Liver (tissue), 8 donors: ENCODE measurements at regions not wholly inside any gene's neighbourhood (a gene's known extent, or its start where the extent isn't known, plus 50 kb on each side); places are given as distances from the start of the nearest gene placed in this dataset.
"Not testable (repeated sequence)": the region's sequence is repeated elsewhere in the genome, so short reads cannot be mapped to it uniquely, and the experiment has no call there.

ENCODE experiments used
- DNase-seq: peaks from one replicate; pipeline ENCODE4 v3.0.0-alpha.2; 2017; ENCODE audit warnings: low spot score
- H3K27ac ChIP-seq, 2 donors: one replicate each; pipeline ENCODE4 v1.7.0; 2013; ENCODE audit warnings: inconsistent platforms in 2 of 2, low read length in 2 of 2, control low read depth in 1 of 2, low read depth in 1 of 2, mild to moderate bottlenecking in 1 of 2
- H3K27me3 ChIP-seq, 4 donors: one replicate each; pipeline versions ENCODE4 v1.6.1 to v1.7.0; 2013; ENCODE audit warnings: low read length in 3 of 4, inconsistent platforms in 1 of 4, mild to moderate bottlenecking in 1 of 4, moderate library complexity in 1 of 4; ENCODE audit not compliant: control insufficient read depth in 4 of 4, insufficient read depth in 4 of 4
- H3K36me3 ChIP-seq, 4 donors: one replicate each; pipeline versions ENCODE4 v1.6.1 to v1.7.0; 2013; ENCODE audit warnings: low read length in 3 of 4, mild to moderate bottlenecking in 3 of 4, low read depth in 1 of 4, moderate library complexity in 1 of 4; ENCODE audit not compliant: control insufficient read depth in 4 of 4, insufficient read depth in 3 of 4
- H3K4me1 ChIP-seq, 4 donors: one replicate each; pipeline versions ENCODE4 v1.6.1 to v1.7.0; 2013; ENCODE audit warnings: low read length in 3 of 4, mild to moderate bottlenecking in 3 of 4, moderate library complexity in 1 of 4; ENCODE audit not compliant: control insufficient read depth in 4 of 4, insufficient read depth in 4 of 4
- H3K4me3 ChIP-seq, 3 donors: one replicate each; pipeline versions ENCODE4 v1.6.1 to v1.7.0; 2013; ENCODE audit warnings: low read length in 3 of 3, control low read depth in 1 of 3, low read depth in 1 of 3, mild to moderate bottlenecking in 1 of 3
- H3K9ac ChIP-seq, 2 donors: one replicate each; pipeline ENCODE4 v1.7.0; 2013; ENCODE audit warnings: low read length in 2 of 2, mild to moderate bottlenecking in 2 of 2, moderate library complexity in 2 of 2, control low read depth in 1 of 2, low read depth in 1 of 2
- H3K9me3 ChIP-seq, 4 donors: one replicate each; pipeline versions ENCODE4 v1.6.1 to v1.7.0; 2013; ENCODE audit warnings: low read length in 3 of 4; ENCODE audit not compliant: control insufficient read depth in 4 of 4
- FOXA1 ChIP-seq: IDR thresholded peaks from 2 replicates; pipeline ENCODE4 v1.6.1; 2016; ENCODE audit warnings: antibody characterized with exemption
- FOXA2 ChIP-seq: IDR thresholded peaks from 2 replicates; pipeline ENCODE4 v1.6.1; 2016; ENCODE audit warnings: antibody characterized with exemption
- GABPA ChIP-seq, 2 donors: IDR thresholded peaks in 1 of 2; conservative IDR thresholded peaks in 1 of 2; 2 replicates each; pipeline ENCODE4 v1.6.1; 2016; ENCODE audit warnings: antibody characterized with exemption in 2 of 2, mild to moderate bottlenecking in 1 of 2, moderate library complexity in 1 of 2
- HNF4A ChIP-seq, 2 donors: conservative IDR thresholded peaks; 2 replicates each; pipeline ENCODE4 v1.6.1; 2016; ENCODE audit warnings: antibody characterized with exemption in 2 of 2, mild to moderate bottlenecking in 2 of 2
- HNF4G ChIP-seq: IDR thresholded peaks from 2 replicates; pipeline ENCODE4 v1.6.1; 2016; ENCODE audit warnings: antibody characterized with exemption
- NR2F2 ChIP-seq: IDR thresholded peaks from 2 replicates; pipeline ENCODE4 v1.6.1; 2016; ENCODE audit warnings: antibody characterized with exemption
- RXRA ChIP-seq, 2 donors: IDR thresholded peaks; 2 replicates each; pipeline ENCODE4 v1.6.1; 2017 to 2018; ENCODE audit warnings: antibody characterized with exemption in 2 of 2, mild to moderate bottlenecking in 1 of 2
- TAF1 ChIP-seq: conservative IDR thresholded peaks from 2 replicates; pipeline ENCODE4 v1.6.1; 2016; ENCODE audit warnings: antibody characterized with exemption, mild to moderate bottlenecking
- YY1 ChIP-seq: IDR thresholded peaks from 2 replicates; pipeline ENCODE4 v1.6.1; 2016; ENCODE audit warnings: antibody characterized with exemption, mild to moderate bottlenecking
- WGBS: extraction: QIAGEN DNeasy Blood & Tissue Kit; methylation state at CpG from one replicate; pipeline ENCODE4 v1.1.7; 2013; 5-methylcytosine and 5-hydroxymethylcytosine counted together
- TF ChIP-seq, protein P1 (sequence below): fragments of 150-350 bp; IDR thresholded peaks from 2 replicates; pipeline ENCODE4 v1.5.1; 2017; ENCODE audit warnings: improper control_type of control experiment, low read depth, low read length; ENCODE audit not compliant: missing input control
- TF ChIP-seq, protein P2 (sequence below): IDR thresholded peaks from 2 replicates; pipeline ENCODE4 v1.6.1; 2016; ENCODE audit warnings: antibody characterized with exemption
- TF ChIP-seq, protein P3 (sequence below): IDR thresholded peaks from 2 replicates; pipeline ENCODE4 v1.6.1; 2016; ENCODE audit warnings: antibody characterized with exemption, mild to moderate bottlenecking
- TF ChIP-seq, protein P4 (sequence below): IDR thresholded peaks from 2 replicates; pipeline ENCODE4 v1.6.1; 2016; ENCODE audit warnings: antibody characterized with exemption
- donor health status: healthy.
- donor health status: healthy.
- donor health status: healthy.
- donor health status: healthy.
- donor health status: healthy.

DNA sequence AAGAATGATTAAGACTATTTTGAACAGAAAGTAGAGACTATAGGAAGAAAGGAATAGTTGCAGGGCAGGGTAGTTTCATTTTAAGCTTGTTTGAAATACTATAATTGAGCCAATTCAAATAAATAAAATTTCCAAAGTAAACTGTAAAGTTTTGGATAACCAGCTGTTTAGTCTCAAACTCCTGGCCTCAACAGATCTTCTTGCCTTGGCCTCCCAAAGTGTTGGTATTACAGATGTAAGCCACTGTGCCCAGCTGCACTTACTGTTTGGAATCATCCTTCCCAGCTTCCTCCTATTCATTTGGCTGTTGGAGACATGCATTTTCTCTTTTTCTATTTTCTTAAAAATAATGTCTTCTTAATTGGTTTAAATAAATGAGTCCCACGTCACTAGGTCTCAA, 231.0 kb downstream of the NNT start:
- Histone ChIP-seq H3K4me1 (no peaks in the 10 kb centered on the region), H3K4me3 (no peak overlapping the region), H3K9ac (no peak overlapping the region), H3K9me3 (peaks cover 0 to 5% (median 0%) of the 10 kb centered on the region in 4 donors), H3K27ac (no peak overlapping the region), H3K36me3 (no peaks in the 10 kb centered on the region), H3K27me3 (no peaks in the 10 kb centered on the region)
- WGBS: 88% methylated on average over 1 of the region's 1 CpG
- DNase-seq: no peak
- TF ChIP-seq, protein P1, sequence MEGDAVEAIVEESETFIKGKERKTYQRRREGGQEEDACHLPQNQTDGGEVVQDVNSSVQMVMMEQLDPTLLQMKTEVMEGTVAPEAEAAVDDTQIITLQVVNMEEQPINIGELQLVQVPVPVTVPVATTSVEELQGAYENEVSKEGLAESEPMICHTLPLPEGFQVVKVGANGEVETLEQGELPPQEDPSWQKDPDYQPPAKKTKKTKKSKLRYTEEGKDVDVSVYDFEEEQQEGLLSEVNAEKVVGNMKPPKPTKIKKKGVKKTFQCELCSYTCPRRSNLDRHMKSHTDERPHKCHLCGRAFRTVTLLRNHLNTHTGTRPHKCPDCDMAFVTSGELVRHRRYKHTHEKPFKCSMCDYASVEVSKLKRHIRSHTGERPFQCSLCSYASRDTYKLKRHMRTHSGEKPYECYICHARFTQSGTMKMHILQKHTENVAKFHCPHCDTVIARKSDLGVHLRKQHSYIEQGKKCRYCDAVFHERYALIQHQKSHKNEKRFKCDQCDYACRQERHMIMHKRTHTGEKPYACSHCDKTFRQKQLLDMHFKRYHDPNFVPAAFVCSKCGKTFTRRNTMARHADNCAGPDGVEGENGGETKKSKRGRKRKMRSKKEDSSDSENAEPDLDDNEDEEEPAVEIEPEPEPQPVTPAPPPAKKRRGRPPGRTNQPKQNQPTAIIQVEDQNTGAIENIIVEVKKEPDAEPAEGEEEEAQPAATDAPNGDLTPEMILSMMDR: no peak
- TF ChIP-seq RXRA (IDR thresholded peaks at IDR 0.05) (no peak), HNF4A (conservative IDR thresholded peaks at IDR 0.05) (no peak), HNF4G (no peak), NR2F2 (no peak), GABPA (IDR thresholded peaks at IDR 0.05 in 1 of 2, conservative IDR thresholded peaks at IDR 0.05 in 1 of 2) (no peak), TAF1 (no peak), FOXA2 (no peak), FOXA1 (no peak), YY1 (no peak)
- TF ChIP-seq, protein P2, sequence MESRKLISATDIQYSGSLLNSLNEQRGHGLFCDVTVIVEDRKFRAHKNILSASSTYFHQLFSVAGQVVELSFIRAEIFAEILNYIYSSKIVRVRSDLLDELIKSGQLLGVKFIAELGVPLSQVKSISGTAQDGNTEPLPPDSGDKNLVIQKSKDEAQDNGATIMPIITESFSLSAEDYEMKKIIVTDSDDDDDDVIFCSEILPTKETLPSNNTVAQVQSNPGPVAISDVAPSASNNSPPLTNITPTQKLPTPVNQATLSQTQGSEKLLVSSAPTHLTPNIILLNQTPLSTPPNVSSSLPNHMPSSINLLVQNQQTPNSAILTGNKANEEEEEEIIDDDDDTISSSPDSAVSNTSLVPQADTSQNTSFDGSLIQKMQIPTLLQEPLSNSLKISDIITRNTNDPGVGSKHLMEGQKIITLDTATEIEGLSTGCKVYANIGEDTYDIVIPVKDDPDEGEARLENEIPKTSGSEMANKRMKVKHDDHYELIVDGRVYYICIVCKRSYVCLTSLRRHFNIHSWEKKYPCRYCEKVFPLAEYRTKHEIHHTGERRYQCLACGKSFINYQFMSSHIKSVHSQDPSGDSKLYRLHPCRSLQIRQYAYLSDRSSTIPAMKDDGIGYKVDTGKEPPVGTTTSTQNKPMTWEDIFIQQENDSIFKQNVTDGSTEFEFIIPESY: no peak
- TF ChIP-seq, protein P3, sequence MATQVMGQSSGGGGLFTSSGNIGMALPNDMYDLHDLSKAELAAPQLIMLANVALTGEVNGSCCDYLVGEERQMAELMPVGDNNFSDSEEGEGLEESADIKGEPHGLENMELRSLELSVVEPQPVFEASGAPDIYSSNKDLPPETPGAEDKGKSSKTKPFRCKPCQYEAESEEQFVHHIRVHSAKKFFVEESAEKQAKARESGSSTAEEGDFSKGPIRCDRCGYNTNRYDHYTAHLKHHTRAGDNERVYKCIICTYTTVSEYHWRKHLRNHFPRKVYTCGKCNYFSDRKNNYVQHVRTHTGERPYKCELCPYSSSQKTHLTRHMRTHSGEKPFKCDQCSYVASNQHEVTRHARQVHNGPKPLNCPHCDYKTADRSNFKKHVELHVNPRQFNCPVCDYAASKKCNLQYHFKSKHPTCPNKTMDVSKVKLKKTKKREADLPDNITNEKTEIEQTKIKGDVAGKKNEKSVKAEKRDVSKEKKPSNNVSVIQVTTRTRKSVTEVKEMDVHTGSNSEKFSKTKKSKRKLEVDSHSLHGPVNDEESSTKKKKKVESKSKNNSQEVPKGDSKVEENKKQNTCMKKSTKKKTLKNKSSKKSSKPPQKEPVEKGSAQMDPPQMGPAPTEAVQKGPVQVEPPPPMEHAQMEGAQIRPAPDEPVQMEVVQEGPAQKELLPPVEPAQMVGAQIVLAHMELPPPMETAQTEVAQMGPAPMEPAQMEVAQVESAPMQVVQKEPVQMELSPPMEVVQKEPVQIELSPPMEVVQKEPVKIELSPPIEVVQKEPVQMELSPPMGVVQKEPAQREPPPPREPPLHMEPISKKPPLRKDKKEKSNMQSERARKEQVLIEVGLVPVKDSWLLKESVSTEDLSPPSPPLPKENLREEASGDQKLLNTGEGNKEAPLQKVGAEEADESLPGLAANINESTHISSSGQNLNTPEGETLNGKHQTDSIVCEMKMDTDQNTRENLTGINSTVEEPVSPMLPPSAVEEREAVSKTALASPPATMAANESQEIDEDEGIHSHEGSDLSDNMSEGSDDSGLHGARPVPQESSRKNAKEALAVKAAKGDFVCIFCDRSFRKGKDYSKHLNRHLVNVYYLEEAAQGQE: no peak
- TF ChIP-seq, protein P4, sequence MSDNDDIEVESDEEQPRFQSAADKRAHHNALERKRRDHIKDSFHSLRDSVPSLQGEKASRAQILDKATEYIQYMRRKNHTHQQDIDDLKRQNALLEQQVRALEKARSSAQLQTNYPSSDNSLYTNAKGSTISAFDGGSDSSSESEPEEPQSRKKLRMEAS: no peak

DNA sequence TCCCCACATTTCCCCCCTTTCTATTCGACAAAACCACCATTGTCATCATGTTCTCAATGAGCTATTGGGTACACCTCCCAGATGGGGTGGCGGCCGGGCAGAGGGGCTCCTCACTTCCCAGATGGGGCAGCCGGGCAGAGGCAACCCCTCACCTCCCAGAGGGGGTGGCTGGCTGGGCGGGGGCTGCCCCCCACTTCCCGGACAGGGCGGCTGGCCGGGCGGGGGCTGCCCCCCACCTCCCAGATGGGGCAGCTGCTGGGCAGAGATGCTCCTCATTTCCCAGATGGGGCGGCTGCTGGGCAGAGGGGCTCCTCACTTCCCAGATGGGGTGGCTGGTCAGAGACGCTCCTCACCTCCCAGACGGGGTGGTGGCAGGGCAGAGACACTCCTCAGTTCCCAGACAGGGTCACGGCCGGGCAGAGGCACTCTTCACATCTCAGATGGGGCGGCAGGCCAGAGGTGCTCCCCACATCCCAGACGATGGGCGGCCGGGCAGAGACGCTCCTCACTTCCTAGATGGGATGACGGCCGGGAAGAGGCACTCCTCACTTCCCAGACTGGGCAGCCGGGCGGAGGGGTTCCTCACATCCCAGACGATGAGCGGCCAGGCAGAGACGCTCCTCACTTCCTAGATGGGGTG, 221.5 kb downstream of the NNT start:
- not testable (repeated sequence) for H3K9ac ChIP-seq, H3K27me3 ChIP-seq, H3K4me3 ChIP-seq, DNase-seq, H3K27ac ChIP-seq, H3K4me1 ChIP-seq, H3K36me3 ChIP-seq
- WGBS: 92% methylated on average over 26 of the region's 26 CpGs
- H3K9me3 ChIP-seq: peaks cover 0 to 14% (median 3%) of the 10 kb centered on the region in 4 donors

DNA sequence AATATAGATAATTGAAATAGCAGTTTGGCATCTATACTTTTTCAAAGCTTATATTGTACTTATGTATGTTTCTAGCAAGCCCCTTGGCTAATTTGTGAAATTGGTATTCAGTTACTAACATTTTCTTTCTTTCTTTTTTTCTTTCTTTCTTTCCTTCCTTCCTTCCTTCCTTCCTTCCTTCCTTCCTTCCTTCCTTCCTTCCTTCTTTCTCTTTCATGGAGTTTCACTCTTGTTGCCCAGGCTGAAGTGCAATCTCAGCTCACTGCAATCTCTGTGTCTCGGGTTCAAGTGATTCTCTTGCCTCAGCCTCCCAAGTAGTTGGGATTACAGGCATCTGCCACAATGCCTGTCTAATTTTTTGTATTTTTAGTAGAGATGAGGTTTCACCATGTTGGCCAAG, 215.4 kb downstream of the NNT start:
- not testable (repeated sequence) for H3K9ac ChIP-seq, H3K4me1 ChIP-seq, H3K27me3 ChIP-seq, H3K27ac ChIP-seq, H3K36me3 ChIP-seq, DNase-seq, H3K4me3 ChIP-seq
- WGBS: 75% methylated on average over 1 of the region's 1 CpG
- peaks cover 2 to 24% (median 3%) of the 10 kb centered on the region in 4 donors for H3K9me3 ChIP-seq
